ENCODE measurements at regions not wholly inside any gene's neighbourhood (a gene's known extent, or its start where the extent isn't known, plus 50 kb on each side); places are given as distances from the start of the nearest gene placed in this dataset.

DNA sequence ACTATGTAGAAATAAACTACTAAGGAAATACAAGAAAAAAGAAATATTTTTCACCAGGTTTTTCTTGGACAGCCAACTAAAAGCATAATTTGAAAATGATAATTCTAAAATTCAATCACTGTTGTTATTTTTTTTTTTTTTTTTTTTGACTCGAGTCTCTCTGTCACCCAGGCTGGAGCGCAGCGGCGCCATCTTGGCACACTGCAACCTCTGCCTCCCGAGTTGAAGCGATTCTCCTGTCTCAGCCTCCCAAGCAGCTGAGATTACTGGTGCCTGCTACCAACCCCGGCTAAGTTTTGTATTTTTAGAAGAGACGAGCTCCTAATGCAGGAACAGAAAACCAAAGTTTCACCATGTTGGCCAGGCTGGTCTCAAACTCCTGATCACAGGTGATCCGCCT lies 122.3 kb upstream of the UGT8 start:
- TF ChIP-seq EP300 (IDR thresholded peaks at IDR 0.05): no peak
- TF ChIP-seq, protein P1, sequence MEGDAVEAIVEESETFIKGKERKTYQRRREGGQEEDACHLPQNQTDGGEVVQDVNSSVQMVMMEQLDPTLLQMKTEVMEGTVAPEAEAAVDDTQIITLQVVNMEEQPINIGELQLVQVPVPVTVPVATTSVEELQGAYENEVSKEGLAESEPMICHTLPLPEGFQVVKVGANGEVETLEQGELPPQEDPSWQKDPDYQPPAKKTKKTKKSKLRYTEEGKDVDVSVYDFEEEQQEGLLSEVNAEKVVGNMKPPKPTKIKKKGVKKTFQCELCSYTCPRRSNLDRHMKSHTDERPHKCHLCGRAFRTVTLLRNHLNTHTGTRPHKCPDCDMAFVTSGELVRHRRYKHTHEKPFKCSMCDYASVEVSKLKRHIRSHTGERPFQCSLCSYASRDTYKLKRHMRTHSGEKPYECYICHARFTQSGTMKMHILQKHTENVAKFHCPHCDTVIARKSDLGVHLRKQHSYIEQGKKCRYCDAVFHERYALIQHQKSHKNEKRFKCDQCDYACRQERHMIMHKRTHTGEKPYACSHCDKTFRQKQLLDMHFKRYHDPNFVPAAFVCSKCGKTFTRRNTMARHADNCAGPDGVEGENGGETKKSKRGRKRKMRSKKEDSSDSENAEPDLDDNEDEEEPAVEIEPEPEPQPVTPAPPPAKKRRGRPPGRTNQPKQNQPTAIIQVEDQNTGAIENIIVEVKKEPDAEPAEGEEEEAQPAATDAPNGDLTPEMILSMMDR (IDR thresholded peaks at IDR 0.05): no peak
- no peak for TF ChIP-seq POLR2A (IDR thresholded peaks at IDR 0.05)
- no peak for TF ChIP-seq POLR2AphosphoS5 (IDR thresholded peaks at IDR 0.05)
- Histone ChIP-seq H3K4me3 (no peak overlapping the region), H3K27me3 (no peaks in the 10 kb centered on the region), H3K36me3 (no peaks in the 10 kb centered on the region), H3K27ac (no peak overlapping the region), H3K9me3 (no peaks in the 10 kb centered on the region), H3K4me1 (no peaks in the 10 kb centered on the region)
- WGBS, 2 donors: 90 to 98% methylated on average over 9 of the region's 9 CpGs
- ATAC-seq (ENCODE audit: low FRiP score in 2 of 2) (no peak), DNase-seq (peak in 1 of 2 donors; percentile 49)

DNA sequence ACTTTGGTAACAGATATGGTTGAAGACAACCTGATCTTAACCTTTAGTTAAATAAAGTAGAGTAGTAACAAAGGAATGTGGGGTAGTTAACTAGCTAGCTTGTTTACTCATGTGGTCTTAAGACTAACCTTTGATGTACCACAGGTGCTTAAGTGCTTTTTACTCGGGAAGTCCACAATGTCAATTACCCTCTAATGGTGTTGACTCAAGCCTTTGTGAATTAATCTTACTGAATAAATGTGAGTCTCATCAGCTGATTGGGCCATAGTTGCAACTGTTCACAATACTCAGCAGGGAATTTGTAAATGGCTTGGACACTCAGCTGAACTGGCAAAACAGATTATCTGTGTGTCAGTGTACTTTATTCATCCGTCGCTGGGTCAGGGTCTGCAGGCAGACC lies 119.0 kb upstream of the UGT8 start:
- Histone ChIP-seq H3K9me3 (no peaks in the 10 kb centered on the region), H3K4me3 (no peak overlapping the region), H3K27ac (no peak overlapping the region), H3K4me1 (no peaks in the 10 kb centered on the region), H3K27me3 (no peaks in the 10 kb centered on the region), H3K36me3 (no peaks in the 10 kb centered on the region)
- ATAC-seq (ENCODE audit: low FRiP score in 2 of 2) (no peak), DNase-seq (no peak)
- WGBS, 2 donors: 67% methylated on average over 3 of the region's 3 CpGs
- TF ChIP-seq, protein P1 (IDR thresholded peaks at IDR 0.05): no peak
- TF ChIP-seq POLR2A (IDR thresholded peaks at IDR 0.05) (no peak), EP300 (IDR thresholded peaks at IDR 0.05) (no peak), POLR2AphosphoS5 (IDR thresholded peaks at IDR 0.05) (no peak)

DNA sequence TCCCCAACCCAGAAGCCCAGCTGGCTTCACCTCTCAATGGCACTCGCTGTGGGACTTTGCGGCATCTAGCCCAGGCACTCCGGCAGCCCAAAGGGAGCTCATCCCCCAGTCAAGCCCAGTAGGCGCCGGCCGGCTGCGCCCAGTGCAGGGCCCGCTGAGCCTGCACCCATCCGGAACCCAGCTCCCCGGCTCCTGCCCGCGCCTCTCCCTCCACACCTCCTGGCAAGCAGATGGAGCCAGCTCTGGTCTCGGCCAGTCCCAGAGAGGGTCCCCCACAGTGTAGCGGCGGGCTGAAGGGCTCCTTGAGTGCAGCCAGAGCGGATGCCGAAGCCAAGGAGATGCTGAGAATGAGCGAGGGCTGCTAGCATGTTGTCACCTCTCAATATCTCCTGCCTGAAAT lies 116.8 kb upstream of the UGT8 start:
- H3K9me3 ChIP-seq: no peaks in the 10 kb centered on the region
- H3K27me3 ChIP-seq: no peaks in the 10 kb centered on the region
- DNase-seq (peak in 1 of 2 donors; percentile 70), ATAC-seq (ENCODE audit: low FRiP score in 2 of 2) (peak in 1 of 2 donors; percentile 24)
- H3K36me3 ChIP-seq: no peaks in the 10 kb centered on the region
- H3K27ac ChIP-seq: no peak overlapping the region
- TF ChIP-seq, protein P1 (IDR thresholded peaks at IDR 0.05): no peak
- TF ChIP-seq POLR2A (IDR thresholded peaks at IDR 0.05) (no peak), EP300 (IDR thresholded peaks at IDR 0.05) (no peak), POLR2AphosphoS5 (IDR thresholded peaks at IDR 0.05) (no peak)
- no peak overlapping the region for H3K4me3 ChIP-seq
- H3K4me1 ChIP-seq: no peaks in the 10 kb centered on the region
- WGBS, 2 donors: 94 to 96% methylated on average over 12 to 15 of the region's 18 CpGs

DNA sequence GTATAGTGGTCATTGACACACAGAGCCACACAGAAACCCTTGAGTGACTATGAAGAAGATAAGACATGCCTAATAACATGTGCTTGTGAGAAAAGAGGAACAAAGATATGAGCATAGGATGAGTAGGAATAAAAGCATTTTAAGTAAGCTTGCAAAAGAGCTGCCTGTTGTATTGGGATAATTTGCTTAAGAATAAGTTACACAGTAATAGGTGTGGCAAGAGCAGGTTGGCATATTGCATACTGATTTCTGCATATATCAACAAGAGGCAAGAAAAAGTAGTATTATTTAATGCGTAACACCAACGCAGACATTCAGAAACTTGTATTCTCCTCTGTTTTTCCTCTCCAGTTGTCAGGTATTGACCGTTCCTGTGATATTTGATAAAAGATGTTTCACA lies 111.5 kb upstream of the UGT8 start:
- H3K4me3 ChIP-seq: no peak overlapping the region
- no peaks in the 10 kb centered on the region for H3K27me3 ChIP-seq
- no peak for TF ChIP-seq EP300 (IDR thresholded peaks at IDR 0.05)
- TF ChIP-seq, protein P1 (IDR thresholded peaks at IDR 0.05): no peak
- no peak for TF ChIP-seq POLR2AphosphoS5 (IDR thresholded peaks at IDR 0.05)
- no peak for TF ChIP-seq POLR2A (IDR thresholded peaks at IDR 0.05)
- WGBS, 2 donors: 90 to 91% methylated on average over 3 of the region's 3 CpGs
- no peaks in the 10 kb centered on the region for H3K4me1 ChIP-seq
- no peak for ATAC-seq (ENCODE audit: low FRiP score in 2 of 2)
- H3K36me3 ChIP-seq: no peaks in the 10 kb centered on the region
- no peak for DNase-seq
- no peaks in the 10 kb centered on the region for H3K9me3 ChIP-seq
- H3K27ac ChIP-seq: no peak overlapping the region

DNA sequence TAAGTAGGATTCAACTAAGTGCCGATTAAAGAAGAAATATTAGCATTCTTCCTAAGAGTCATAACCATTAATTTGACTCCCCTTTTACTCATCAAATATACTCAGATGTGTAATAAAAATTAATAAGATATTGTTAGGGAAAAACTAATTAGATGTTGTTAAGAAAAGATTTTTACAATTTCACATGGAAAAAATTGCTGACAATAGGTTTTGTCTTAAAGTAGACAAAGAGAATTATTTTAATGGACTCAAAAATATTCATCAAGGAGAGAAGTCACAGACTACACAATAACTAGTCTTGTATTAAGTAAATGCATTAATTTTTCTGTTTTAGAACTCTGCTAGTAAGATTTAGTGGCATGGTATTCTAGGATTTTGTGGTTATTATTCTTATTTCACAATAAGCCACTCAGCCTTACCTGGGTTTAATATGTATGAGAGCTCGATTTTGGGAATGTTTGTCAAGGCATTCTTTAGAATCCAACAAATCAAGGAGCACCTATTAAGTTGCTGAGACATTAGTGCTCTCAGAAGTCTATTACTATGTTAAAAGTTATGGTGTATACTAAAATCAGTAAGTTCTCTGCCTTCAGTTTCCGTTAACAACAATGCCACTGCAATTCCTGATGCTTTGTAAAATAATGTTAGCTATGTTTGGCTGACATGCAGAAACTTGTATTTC lies 110.2 kb upstream of the UGT8 start:
- Histone ChIP-seq H3K36me3 (no peaks in the 10 kb centered on the region), H3K9me3 (no peaks in the 10 kb centered on the region), H3K27ac (no peak overlapping the region), H3K27me3 (no peaks in the 10 kb centered on the region), H3K4me1 (no peaks in the 10 kb centered on the region), H3K4me3 (no peak overlapping the region)
- ATAC-seq (ENCODE audit: low FRiP score in 2 of 2) (no peak), DNase-seq (no peak)
- WGBS, 2 donors: 56 to 61% methylated on average over 3 of the region's 3 CpGs
- TF ChIP-seq POLR2AphosphoS5 (IDR thresholded peaks at IDR 0.05) (no peak), POLR2A (IDR thresholded peaks at IDR 0.05) (no peak), EP300 (IDR thresholded peaks at IDR 0.05) (no peak)
- TF ChIP-seq, protein P1 (IDR thresholded peaks at IDR 0.05): no peak

Measured in upper lobe of left lung (tissue), 6 donors.